ENCODE measurements at regions not wholly inside any gene's neighbourhood (a gene's known extent, or its start where the extent isn't known, plus 50 kb on each side); places are given as distances from the start of the nearest gene placed in this dataset.

GRCh38 chr9:91151718-91152095 is 210.0 kb downstream of the AUH start:
- TF ChIP-seq CTCF (IDR thresholded peaks at IDR 0.05 in 8 of 11, conservative IDR thresholded peaks at IDR 0.05 in 3 of 11) (no peak), POLR2A (IDR thresholded peaks at IDR 0.05) (no peak)
